WTC11 (cell line): ENCODE measurements at regions not wholly inside any gene's neighbourhood (a gene's known extent, or its start where the extent isn't known, plus 50 kb on each side); places are given as distances from the start of the nearest gene placed in this dataset.
A peak's percentile ranks its signal among the peaks of the same experiment; 100 is the strongest.

Experiments used
- ATAC-seq: fragments of 200-7000 bp; cut with Tn5 transposase; 2 replicates; pipeline ENCODE4 v1.10.0; 2021; ENCODE audit warnings: mild to moderate bottlenecking, moderate library complexity
- CTCF ChIA-PET: fragments of 300-600 bp; sonication (Branson Sonifier 250); formaldehyde crosslinking; loops from one replicate; lab custom pipeline; 2021; ENCODE audit warnings: antibody characterized with exemption; lab: Charles Lee
- POLR2A ChIA-PET: fragments of 350-600 bp; sonication (Branson Sonifier 250); formaldehyde crosslinking; loops from one replicate; lab custom pipeline; 2021; ENCODE audit warnings: antibody characterized with exemption; lab: Charles Lee
- DNase-seq: peaks from one replicate; pipeline ENCODE4 v3.0.0; 2021; ENCODE audit warnings: low spot score
- H3K27ac Mint-ChIP-seq: 2 replicates; pipeline ENCODE4 v1.8.0; 2021; ENCODE audit warnings: mixed read lengths
- H3K27me3 Mint-ChIP-seq: 2 replicates; pipeline ENCODE4 v1.8.0; 2021; ENCODE audit warnings: low read depth, mild to moderate bottlenecking, moderate library complexity, mixed read lengths
- H3K36me3 Mint-ChIP-seq: 2 replicates; pipeline ENCODE4 v1.8.0; 2021; ENCODE audit warnings: mixed read lengths
- H3K4me1 Mint-ChIP-seq: 2 replicates; pipeline ENCODE4 v1.8.0; 2022; ENCODE audit warnings: mixed read lengths
- H3K4me3 Mint-ChIP-seq: 2 replicates; pipeline ENCODE4 v1.8.0; 2021; ENCODE audit warnings: mild to moderate bottlenecking, moderate library complexity, mixed read lengths
- H3K9me3 Mint-ChIP-seq: 2 replicates; pipeline ENCODE4 v1.8.0; 2021; ENCODE audit warnings: mixed read lengths
- AFF4 ChIP-seq: sonication (generic); formaldehyde crosslinking; IDR thresholded peaks from 2 replicates; pipeline ENCODE4 v1.8.1; 2023; ENCODE audit warnings: mild to moderate bottlenecking, missing genetic modification reagents, borderline replicate concordance
- CREB1 ChIP-seq: sonication (generic); formaldehyde crosslinking; IDR thresholded peaks from 2 replicates; pipeline ENCODE4 v1.8.0; 2023; ENCODE audit warnings: mild to moderate bottlenecking, missing genetic modification reagents
- ETV6 ChIP-seq: sonication (generic); formaldehyde crosslinking; IDR thresholded peaks from 2 replicates; pipeline ENCODE4 v1.8.1; 2022; ENCODE audit warnings: mild to moderate bottlenecking, missing genetic modification reagents
- GABPB1 ChIP-seq: sonication (generic); formaldehyde crosslinking; IDR thresholded peaks from 2 replicates; pipeline ENCODE4 v1.8.1; 2023; ENCODE audit warnings: mild to moderate bottlenecking, missing genetic modification reagents
- HMGA2 ChIP-seq: fragments of 250-450 bp; sonication (Bioruptor Pico); IDR thresholded peaks from 2 replicates; pipeline ENCODE4 v1.4.0; 2021; ENCODE audit warnings: mild to moderate bottlenecking, moderate library complexity
- JUN ChIP-seq: sonication (generic); formaldehyde crosslinking; IDR thresholded peaks from 2 replicates; pipeline ENCODE4 v1.8.0; 2023; ENCODE audit warnings: mild to moderate bottlenecking, missing genetic modification reagents
- NFYB ChIP-seq: sonication (generic); formaldehyde crosslinking; conservative IDR thresholded peaks from 2 replicates; pipeline ENCODE4 v1.8.0; 2022; ENCODE audit warnings: low read depth, missing genetic modification reagents
- NR2C2 ChIP-seq: sonication (generic); formaldehyde crosslinking; IDR thresholded peaks from 2 replicates; pipeline ENCODE4 v1.8.0; 2022; ENCODE audit warnings: mild to moderate bottlenecking, missing genetic modification reagents
- PRRX2 ChIP-seq: fragments of 250-450 bp; sonication (Bioruptor Pico); IDR thresholded peaks from 2 replicates; pipeline ENCODE4 v1.8.0; 2021; ENCODE audit warnings: mild to moderate bottlenecking
- TCF7 ChIP-seq: sonication (generic); formaldehyde crosslinking; IDR thresholded peaks from 2 replicates; pipeline ENCODE4 v1.8.0; 2022; ENCODE audit warnings: mild to moderate bottlenecking, low read depth, missing genetic modification reagents, moderate library complexity
- TEAD4 ChIP-seq: sonication (generic); formaldehyde crosslinking; IDR thresholded peaks from 2 replicates; pipeline ENCODE4 v1.8.0; 2022; ENCODE audit warnings: mild to moderate bottlenecking, missing genetic modification reagents
- TP53 ChIP-seq: sonication (generic); formaldehyde crosslinking; IDR thresholded peaks from 2 replicates; pipeline ENCODE4 v1.8.1; 2023; ENCODE audit warnings: mild to moderate bottlenecking, missing genetic modification reagents
- ZBTB43 ChIP-seq: sonication (generic); formaldehyde crosslinking; IDR thresholded peaks from 2 replicates; pipeline ENCODE4 v1.8.1; 2023; ENCODE audit warnings: mild to moderate bottlenecking, missing genetic modification reagents
- ZNF219 ChIP-seq: sonication (generic); formaldehyde crosslinking; IDR thresholded peaks from 2 replicates; pipeline ENCODE4 v1.8.0; 2023; ENCODE audit warnings: missing genetic modification reagents, mild to moderate bottlenecking, borderline replicate concordance
- ZNF532 ChIP-seq: fragments of 250-450 bp; sonication (Bioruptor Pico); IDR thresholded peaks from 2 replicates; pipeline ENCODE4 v1.9.0; 2021; ENCODE audit warnings: mild to moderate bottlenecking, borderline replicate concordance
- TF ChIP-seq, protein P1 (sequence below): sonication (generic); formaldehyde crosslinking; IDR thresholded peaks from 2 replicates; pipeline ENCODE4 v1.8.0; 2023; ENCODE audit warnings: missing genetic modification reagents, mild to moderate bottlenecking, borderline replicate concordance
- TF ChIP-seq, protein P2 (sequence below): sonication (generic); formaldehyde crosslinking; IDR thresholded peaks from 2 replicates; pipeline ENCODE4 v1.8.1; 2022; ENCODE audit warnings: low read depth, mild to moderate bottlenecking, moderate library complexity, missing genetic modification reagents, borderline replicate concordance
- TF ChIP-seq, protein P3 (sequence below): fragments of 250-450 bp; sonication (Bioruptor Pico); IDR thresholded peaks from 2 replicates; pipeline ENCODE4 v1.9.0; 2021; ENCODE audit warnings: moderate library complexity, mild to moderate bottlenecking, inconsistent platforms, borderline replicate concordance
- TF ChIP-seq, protein P4 (sequence below): fragments of 250-450 bp; sonication (Bioruptor Pico); IDR thresholded peaks from 2 replicates; pipeline ENCODE4 v1.9.0; 2021; ENCODE audit warnings: mild to moderate bottlenecking

DNA sequence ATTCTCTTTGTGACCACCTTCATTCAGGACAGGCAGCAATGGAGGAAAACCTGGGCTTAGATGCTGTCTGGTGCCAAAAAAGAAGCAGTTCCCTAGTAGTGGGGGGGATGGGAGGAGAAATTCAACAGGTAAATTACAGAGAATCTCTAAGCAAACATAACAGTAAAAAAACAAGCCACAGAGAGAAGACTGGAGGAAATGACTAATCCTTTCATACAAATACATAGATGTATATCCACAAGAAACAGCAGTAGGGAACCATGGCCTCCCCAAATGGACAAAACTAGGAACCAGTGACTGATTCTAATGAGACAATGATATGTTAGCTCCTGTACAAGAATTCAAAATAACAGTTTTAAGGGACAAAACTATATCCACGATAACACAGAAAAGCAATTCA, 513.0 kb downstream of the NAV3 start (continued):
- TF ChIP-seq, protein P1, sequence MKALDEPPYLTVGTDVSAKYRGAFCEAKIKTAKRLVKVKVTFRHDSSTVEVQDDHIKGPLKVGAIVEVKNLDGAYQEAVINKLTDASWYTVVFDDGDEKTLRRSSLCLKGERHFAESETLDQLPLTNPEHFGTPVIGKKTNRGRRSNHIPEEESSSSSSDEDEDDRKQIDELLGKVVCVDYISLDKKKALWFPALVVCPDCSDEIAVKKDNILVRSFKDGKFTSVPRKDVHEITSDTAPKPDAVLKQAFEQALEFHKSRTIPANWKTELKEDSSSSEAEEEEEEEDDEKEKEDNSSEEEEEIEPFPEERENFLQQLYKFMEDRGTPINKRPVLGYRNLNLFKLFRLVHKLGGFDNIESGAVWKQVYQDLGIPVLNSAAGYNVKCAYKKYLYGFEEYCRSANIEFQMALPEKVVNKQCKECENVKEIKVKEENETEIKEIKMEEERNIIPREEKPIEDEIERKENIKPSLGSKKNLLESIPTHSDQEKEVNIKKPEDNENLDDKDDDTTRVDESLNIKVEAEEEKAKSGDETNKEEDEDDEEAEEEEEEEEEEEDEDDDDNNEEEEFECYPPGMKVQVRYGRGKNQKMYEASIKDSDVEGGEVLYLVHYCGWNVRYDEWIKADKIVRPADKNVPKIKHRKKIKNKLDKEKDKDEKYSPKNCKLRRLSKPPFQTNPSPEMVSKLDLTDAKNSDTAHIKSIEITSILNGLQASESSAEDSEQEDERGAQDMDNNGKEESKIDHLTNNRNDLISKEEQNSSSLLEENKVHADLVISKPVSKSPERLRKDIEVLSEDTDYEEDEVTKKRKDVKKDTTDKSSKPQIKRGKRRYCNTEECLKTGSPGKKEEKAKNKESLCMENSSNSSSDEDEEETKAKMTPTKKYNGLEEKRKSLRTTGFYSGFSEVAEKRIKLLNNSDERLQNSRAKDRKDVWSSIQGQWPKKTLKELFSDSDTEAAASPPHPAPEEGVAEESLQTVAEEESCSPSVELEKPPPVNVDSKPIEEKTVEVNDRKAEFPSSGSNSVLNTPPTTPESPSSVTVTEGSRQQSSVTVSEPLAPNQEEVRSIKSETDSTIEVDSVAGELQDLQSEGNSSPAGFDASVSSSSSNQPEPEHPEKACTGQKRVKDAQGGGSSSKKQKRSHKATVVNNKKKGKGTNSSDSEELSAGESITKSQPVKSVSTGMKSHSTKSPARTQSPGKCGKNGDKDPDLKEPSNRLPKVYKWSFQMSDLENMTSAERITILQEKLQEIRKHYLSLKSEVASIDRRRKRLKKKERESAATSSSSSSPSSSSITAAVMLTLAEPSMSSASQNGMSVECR (CRISPR knock-in tag) = no peak
- TF ChIP-seq ZBTB43 (CRISPR knock-in tag) = no peak

- Mint-ChIP-seq H3K27ac (peak overlapping the region; percentile 25; the same call in 1 of the 2 replicates), H3K27me3 (no peaks in the 10 kb centered on the region), H3K4me1 (no peaks in the 10 kb centered on the region), H3K4me3 (no peak overlapping the region), H3K36me3 (no peaks in the 10 kb centered on the region), H3K9me3 (no peaks in the 10 kb centered on the region)
- no peak for TF ChIP-seq ZNF219
- TF ChIP-seq TCF7 (CRISPR knock-in tag) = no peak
- TF ChIP-seq TP53 (CRISPR knock-in tag) = no peak
- TF ChIP-seq HMGA2 (CRISPR knock-in tag) = no peak
- TF ChIP-seq CREB1 = no peak
- POLR2A ChIA-PET = no interaction called here
- CTCF ChIA-PET = no interaction called here
- ATAC-seq (no peak), DNase-seq (no peak)
Observed at GRCh38 chr12:78359520-78359919, 505.1 kb upstream of the SYT1 start.

GRCh38 chr12:78361683-78362082, 502.9 kb upstream of the SYT1 start:
- peaks cover 11% of the 10 kb centered on the region for H3K9me3 Mint-ChIP-seq
- ChIA-PET POLR2A (no interaction called here), CTCF (no interaction called here)
- ATAC-seq (no peak), DNase-seq (no peak)
- H3K4me1 Mint-ChIP-seq = no peaks in the 10 kb centered on the region
- no peaks in the 10 kb centered on the region for H3K27me3 Mint-ChIP-seq
- no peak overlapping the region for H3K27ac Mint-ChIP-seq
- H3K4me3 Mint-ChIP-seq = no peak overlapping the region
- H3K36me3 Mint-ChIP-seq = no peaks in the 10 kb centered on the region
- no peak for TF ChIP-seq JUN (CRISPR knock-in tag)
- no peak for TF ChIP-seq GABPB1 (CRISPR knock-in tag)
- no peak for TF ChIP-seq TEAD4
- no peak for TF ChIP-seq NFYB (CRISPR knock-in tag)
- TF ChIP-seq NR2C2 = no peak
- TF ChIP-seq PRRX2 (CRISPR knock-in tag) = no peak
- TF ChIP-seq, protein P2, sequence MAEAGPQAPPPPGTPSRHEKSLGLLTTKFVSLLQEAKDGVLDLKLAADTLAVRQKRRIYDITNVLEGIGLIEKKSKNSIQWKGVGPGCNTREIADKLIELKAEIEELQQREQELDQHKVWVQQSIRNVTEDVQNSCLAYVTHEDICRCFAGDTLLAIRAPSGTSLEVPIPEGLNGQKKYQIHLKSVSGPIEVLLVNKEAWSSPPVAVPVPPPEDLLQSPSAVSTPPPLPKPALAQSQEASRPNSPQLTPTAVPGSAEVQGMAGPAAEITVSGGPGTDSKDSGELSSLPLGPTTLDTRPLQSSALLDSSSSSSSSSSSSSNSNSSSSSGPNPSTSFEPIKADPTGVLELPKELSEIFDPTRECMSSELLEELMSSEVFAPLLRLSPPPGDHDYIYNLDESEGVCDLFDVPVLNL (CRISPR knock-in tag) = no peak
- TF ChIP-seq ZNF532 (CRISPR knock-in tag) = no peak
- TF ChIP-seq ETV6 (CRISPR knock-in tag) = no peak
- TF ChIP-seq, protein P3, sequence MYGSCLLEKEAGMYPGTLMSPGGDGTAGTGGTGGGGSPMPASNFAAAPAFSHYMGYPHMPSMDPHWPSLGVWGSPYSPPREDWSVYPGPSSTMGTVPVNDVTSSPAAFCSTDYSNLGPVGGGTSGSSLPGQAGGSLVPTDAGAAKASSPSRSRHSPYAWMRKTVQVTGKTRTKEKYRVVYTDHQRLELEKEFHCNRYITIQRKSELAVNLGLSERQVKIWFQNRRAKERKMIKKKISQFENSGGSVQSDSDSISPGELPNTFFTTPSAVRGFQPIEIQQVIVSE (CRISPR knock-in tag) = no peak
- no peak for TF ChIP-seq AFF4 (CRISPR knock-in tag)
- TF ChIP-seq, protein P4, sequence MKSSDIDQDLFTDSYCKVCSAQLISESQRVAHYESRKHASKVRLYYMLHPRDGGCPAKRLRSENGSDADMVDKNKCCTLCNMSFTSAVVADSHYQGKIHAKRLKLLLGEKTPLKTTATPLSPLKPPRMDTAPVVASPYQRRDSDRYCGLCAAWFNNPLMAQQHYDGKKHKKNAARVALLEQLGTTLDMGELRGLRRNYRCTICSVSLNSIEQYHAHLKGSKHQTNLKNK (CRISPR knock-in tag) = no peak
